ENCODE measurements at regions not wholly inside any gene's neighbourhood (a gene's known extent, or its start where the extent isn't known, plus 50 kb on each side); places are given as distances from the start of the nearest gene placed in this dataset.
"Not testable (repeated sequence)": the region's sequence is repeated elsewhere in the genome, so short reads cannot be mapped to it uniquely, and the experiment has no call there.

- DNase-seq (ENCODE audit: low spot score in 2 of 2), result no peak
- Histone ChIP-seq H3K4me3 (no peak overlapping the region), H3K27me3 (no peaks in the 10 kb centered on the region), H3K27ac (no peak overlapping the region), H3K9me3 (peaks cover 0 to 9% (median 0%) of the 10 kb centered on the region in 4 donors), H3K4me1 (no peaks in the 10 kb centered on the region), H3K36me3 (no peaks in the 10 kb centered on the region)
- 64 to 69% methylated on average over 4 of the region's 4 CpGs for WGBS, 2 donors
- no peak for TF ChIP-seq EP300 (IDR thresholded peaks at IDR 0.05)
- TF ChIP-seq POLR2A (IDR thresholded peaks at IDR 0.05), result no peak
- no peak for TF ChIP-seq CTCF (IDR thresholded peaks at IDR 0.05)
Observed at GRCh38 chr10:125256026-125256425, 95.7 kb upstream of the CTBP2 start.

- no peak for DNase-seq (ENCODE audit: low spot score in 2 of 2)
- 45 to 56% methylated on average over 2 of the region's 2 CpGs for WGBS, 2 donors
- peaks cover 0 to 21% (median 0%) of the 10 kb centered on the region in 4 donors for H3K9me3 ChIP-seq
Observed at GRCh38 chr10:125252937-125253336, 92.6 kb upstream of the CTBP2 start.

GRCh38 chr10:125250834-125251233 is 90.5 kb upstream of the CTBP2 start:
- H3K4me3 ChIP-seq; H3K36me3 ChIP-seq; DNase-seq (ENCODE audit: low spot score in 2 of 2); H3K27me3 ChIP-seq; H3K4me1 ChIP-seq; H3K27ac ChIP-seq: not testable (repeated sequence)
- whole genome bisulfite sequencing, 2 donors, result 90 to 95% methylated on average over 4 of the region's 4 CpGs
- H3K9me3 ChIP-seq, result peaks cover 0 to 21% (median 0%) of the 10 kb centered on the region in 4 donors

More at GRCh38 chr10:125252937-125253336, 92.6 kb upstream of the CTBP2 start:
- no peaks in the 10 kb centered on the region for H3K4me1 ChIP-seq
- no peak overlapping the region for H3K27ac ChIP-seq
- H3K4me3 ChIP-seq, result no peak overlapping the region
- H3K27me3 ChIP-seq, result no peaks in the 10 kb centered on the region
- no peaks in the 10 kb centered on the region for H3K36me3 ChIP-seq
- TF ChIP-seq CTCF (IDR thresholded peaks at IDR 0.05) (no peak), EP300 (IDR thresholded peaks at IDR 0.05) (no peak), POLR2A (IDR thresholded peaks at IDR 0.05) (no peak)

GRCh38 chr10:125249948-125250347 is 89.6 kb upstream of the CTBP2 start:
- H3K4me1 ChIP-seq, result no peaks in the 10 kb centered on the region
- DNase-seq (ENCODE audit: low spot score in 2 of 2), result no peak
- H3K27ac ChIP-seq, result no peak overlapping the region
- H3K27me3 ChIP-seq, result no peaks in the 10 kb centered on the region
- no peak overlapping the region for H3K4me3 ChIP-seq
- no peak for TF ChIP-seq EP300 (IDR thresholded peaks at IDR 0.05)
- TF ChIP-seq CTCF (IDR thresholded peaks at IDR 0.05), result no peak
- TF ChIP-seq POLR2A (IDR thresholded peaks at IDR 0.05), result no peak
- 80 to 82% methylated on average over 6 of the region's 6 CpGs for WGBS, 2 donors
- no peaks in the 10 kb centered on the region for H3K36me3 ChIP-seq
- H3K9me3 ChIP-seq, result peaks cover 0 to 21% (median 0%) of the 10 kb centered on the region in 4 donors

GRCh38 chr10:125248489-125248888 is 88.1 kb upstream of the CTBP2 start:
- 60% methylated on average over 3 of the region's 3 CpGs for WGBS, 2 donors
- no peaks in the 10 kb centered on the region for H3K36me3 ChIP-seq
- no peak overlapping the region for H3K4me3 ChIP-seq
- no peaks in the 10 kb centered on the region for H3K4me1 ChIP-seq
- H3K27ac ChIP-seq, result no peak overlapping the region
- DNase-seq (ENCODE audit: low spot score in 2 of 2), result no peak
- peaks cover 0 to 21% (median 0%) of the 10 kb centered on the region in 4 donors for H3K9me3 ChIP-seq
- peaks cover 0 to 3% of the 10 kb centered on the region in 2 donors for H3K27me3 ChIP-seq
- TF ChIP-seq POLR2A (IDR thresholded peaks at IDR 0.05), result no peak
- TF ChIP-seq CTCF (IDR thresholded peaks at IDR 0.05), result no peak
- TF ChIP-seq EP300 (IDR thresholded peaks at IDR 0.05), result no peak

GRCh38 chr10:125247576-125247975 is 87.2 kb upstream of the CTBP2 start:
- Histone ChIP-seq H3K9me3 (peaks cover 0 to 21% (median 0%) of the 10 kb centered on the region in 4 donors), H3K4me1 (no peaks in the 10 kb centered on the region), H3K4me3 (no peak overlapping the region), H3K27ac (no peak overlapping the region), H3K36me3 (no peaks in the 10 kb centered on the region), H3K27me3 (peaks cover 0 to 3% of the 10 kb centered on the region in 2 donors)
- no peak for DNase-seq (ENCODE audit: low spot score in 2 of 2)
- WGBS, 2 donors, result 82 to 86% methylated on average over 8 of the region's 8 CpGs
- TF ChIP-seq EP300 (IDR thresholded peaks at IDR 0.05) (no peak), CTCF (IDR thresholded peaks at IDR 0.05) (no peak), POLR2A (IDR thresholded peaks at IDR 0.05) (no peak)
